ENCODE measurements at regions not wholly inside any gene's neighbourhood (a gene's known extent, or its start where the extent isn't known, plus 50 kb on each side); places are given as distances from the start of the nearest gene placed in this dataset.

DNA sequence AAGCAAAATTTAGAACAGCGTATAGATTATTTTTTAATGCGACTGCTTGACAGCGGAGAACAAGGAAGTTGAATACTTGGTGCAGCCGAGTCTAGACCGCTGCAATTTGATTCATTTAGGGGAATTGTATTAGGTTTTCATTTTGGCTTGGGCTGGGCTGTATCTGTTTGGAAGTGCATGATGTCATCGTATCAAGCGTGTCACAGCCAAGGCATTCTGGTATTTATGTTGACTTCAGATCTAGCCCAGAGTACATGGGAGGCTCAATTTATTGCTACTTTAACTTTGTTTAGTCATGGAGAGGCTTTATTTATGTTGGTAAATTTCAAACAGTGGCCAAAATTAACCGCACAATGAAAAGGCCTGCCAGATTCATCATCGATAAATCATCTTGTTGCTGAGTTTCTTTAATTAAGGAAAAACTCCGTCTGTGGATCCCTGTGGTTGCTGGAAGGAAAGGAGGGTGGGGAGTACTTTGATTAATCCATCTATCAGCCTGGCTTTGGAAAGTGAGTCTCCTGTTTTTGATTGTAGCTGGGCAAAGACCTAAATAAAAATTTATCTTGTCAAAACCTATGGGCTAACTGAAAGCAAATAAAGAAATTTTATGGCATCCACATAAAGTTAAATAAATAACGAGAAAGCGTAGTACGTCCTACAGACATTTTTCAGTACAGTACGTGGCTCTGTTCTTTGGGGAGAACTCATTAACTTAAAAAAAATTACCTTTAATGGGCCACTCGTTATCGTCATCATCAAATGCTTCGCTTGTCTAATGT lies 230.4 kb upstream of the SPRED2 start (continued):
- TF ChIP-seq, protein P1, sequence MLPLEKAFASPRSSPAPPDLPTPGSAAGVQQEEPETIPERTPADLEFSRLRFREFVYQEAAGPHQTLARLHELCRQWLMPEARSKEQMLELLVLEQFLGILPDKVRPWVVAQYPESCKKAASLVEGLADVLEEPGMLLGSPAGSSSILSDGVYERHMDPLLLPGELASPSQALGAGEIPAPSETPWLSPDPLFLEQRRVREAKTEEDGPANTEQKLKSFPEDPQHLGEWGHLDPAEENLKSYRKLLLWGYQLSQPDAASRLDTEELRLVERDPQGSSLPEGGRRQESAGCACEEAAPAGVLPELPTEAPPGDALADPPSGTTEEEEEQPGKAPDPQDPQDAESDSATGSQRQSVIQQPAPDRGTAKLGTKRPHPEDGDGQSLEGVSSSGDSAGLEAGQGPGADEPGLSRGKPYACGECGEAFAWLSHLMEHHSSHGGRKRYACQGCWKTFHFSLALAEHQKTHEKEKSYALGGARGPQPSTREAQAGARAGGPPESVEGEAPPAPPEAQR (tag by site-specific recombination; IDR thresholded peaks at IDR 0.05), result no peak
- TF ChIP-seq, protein P2, sequence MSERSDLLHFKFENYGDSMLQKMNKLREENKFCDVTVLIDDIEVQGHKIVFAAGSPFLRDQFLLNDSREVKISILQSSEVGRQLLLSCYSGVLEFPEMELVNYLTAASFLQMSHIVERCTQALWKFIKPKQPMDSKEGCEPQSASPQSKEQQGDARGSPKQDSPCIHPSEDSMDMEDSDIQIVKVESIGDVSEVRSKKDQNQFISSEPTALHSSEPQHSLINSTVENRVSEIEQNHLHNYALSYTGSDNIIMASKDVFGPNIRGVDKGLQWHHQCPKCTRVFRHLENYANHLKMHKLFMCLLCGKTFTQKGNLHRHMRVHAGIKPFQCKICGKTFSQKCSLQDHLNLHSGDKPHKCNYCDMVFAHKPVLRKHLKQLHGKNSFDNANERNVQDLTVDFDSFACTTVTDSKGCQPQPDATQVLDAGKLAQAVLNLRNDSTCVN (tag by site-specific recombination; optimal IDR thresholded peaks at IDR 0.05), result no peak
- TF ChIP-seq KLF10 (tag by site-specific recombination; IDR thresholded peaks at IDR 0.05) (peak; percentile 79), ZNF558 (tag by site-specific recombination; IDR thresholded peaks at IDR 0.05) (peak; percentile 37; the same call in 1 of the 2 replicates), FEZF1 (tag by site-specific recombination; IDR thresholded peaks at IDR 0.05) (peak; percentile 93), ZNF114 (tag by site-specific recombination; IDR thresholded peaks at IDR 0.05) (no peak), ZNF560 (tag by site-specific recombination; IDR thresholded peaks at IDR 0.05; ENCODE audit: borderline replicate concordance) (no peak), GLI4 (tag by site-specific recombination; IDR thresholded peaks at IDR 0.05) (no peak), ZNF521 (tag by site-specific recombination; IDR thresholded peaks at IDR 0.05) (no peak), ZNF155 (tag by site-specific recombination; IDR thresholded peaks at IDR 0.05) (no peak), HOXC10 (CRISPR knock-in tag; IDR thresholded peaks at IDR 0.05) (no peak), ZNF623 (tag by site-specific recombination; IDR thresholded peaks at IDR 0.05) (peak; percentile 12; the same call in 1 of the 2 replicates), ZNF433 (tag by site-specific recombination; IDR thresholded peaks at IDR 0.05; ENCODE audit: low read depth) (no peak), ZNF174 (tag by site-specific recombination; IDR thresholded peaks at IDR 0.05) (no peak), MYNN (tag by site-specific recombination; IDR thresholded peaks at IDR 0.05; ENCODE audit: borderline replicate concordance) (no peak), ZNF426 (tag by site-specific recombination; IDR thresholded peaks at IDR 0.05) (no peak), ZNF791 (tag by site-specific recombination; IDR thresholded peaks at IDR 0.05) (no peak), ZNF571 (tag by site-specific recombination; IDR thresholded peaks at IDR 0.05) (no peak), ZNF837 (tag by site-specific recombination; IDR thresholded peaks at IDR 0.05) (no peak), KLF9 (tag by site-specific recombination; IDR thresholded peaks at IDR 0.05; ENCODE audit: low read depth) (no peak), ZNF140 (tag by site-specific recombination; IDR thresholded peaks at IDR 0.05) (no peak), ZNF138 (tag by site-specific recombination; IDR thresholded peaks at IDR 0.05; ENCODE audit: borderline replicate concordance) (no peak), SCRT2 (tag by site-specific recombination; IDR thresholded peaks at IDR 0.05) (no peak)
- TF ChIP-seq, protein P3, sequence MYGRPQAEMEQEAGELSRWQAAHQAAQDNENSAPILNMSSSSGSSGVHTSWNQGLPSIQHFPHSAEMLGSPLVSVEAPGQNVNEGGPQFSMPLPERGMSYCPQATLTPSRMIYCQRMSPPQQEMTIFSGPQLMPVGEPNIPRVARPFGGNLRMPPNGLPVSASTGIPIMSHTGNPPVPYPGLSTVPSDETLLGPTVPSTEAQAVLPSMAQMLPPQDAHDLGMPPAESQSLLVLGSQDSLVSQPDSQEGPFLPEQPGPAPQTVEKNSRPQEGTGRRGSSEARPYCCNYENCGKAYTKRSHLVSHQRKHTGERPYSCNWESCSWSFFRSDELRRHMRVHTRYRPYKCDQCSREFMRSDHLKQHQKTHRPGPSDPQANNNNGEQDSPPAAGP (tag by site-specific recombination; IDR thresholded peaks at IDR 0.05), result peak; percentile 85
- TF ChIP-seq, protein P4, sequence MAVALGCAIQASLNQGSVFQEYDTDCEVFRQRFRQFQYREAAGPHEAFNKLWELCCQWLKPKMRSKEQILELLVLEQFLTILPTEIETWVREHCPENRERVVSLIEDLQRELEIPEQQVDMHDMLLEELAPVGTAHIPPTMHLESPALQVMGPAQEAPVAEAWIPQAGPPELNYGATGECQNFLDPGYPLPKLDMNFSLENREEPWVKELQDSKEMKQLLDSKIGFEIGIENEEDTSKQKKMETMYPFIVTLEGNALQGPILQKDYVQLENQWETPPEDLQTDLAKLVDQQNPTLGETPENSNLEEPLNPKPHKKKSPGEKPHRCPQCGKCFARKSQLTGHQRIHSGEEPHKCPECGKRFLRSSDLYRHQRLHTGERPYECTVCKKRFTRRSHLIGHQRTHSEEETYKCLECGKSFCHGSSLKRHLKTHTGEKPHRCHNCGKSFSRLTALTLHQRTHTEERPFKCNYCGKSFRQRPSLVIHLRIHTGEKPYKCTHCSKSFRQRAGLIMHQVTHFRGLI (tag by site-specific recombination; IDR thresholded peaks at IDR 0.05), result peak; percentile 72; the same call in 1 of the 2 replicates
- TF ChIP-seq, protein P5, sequence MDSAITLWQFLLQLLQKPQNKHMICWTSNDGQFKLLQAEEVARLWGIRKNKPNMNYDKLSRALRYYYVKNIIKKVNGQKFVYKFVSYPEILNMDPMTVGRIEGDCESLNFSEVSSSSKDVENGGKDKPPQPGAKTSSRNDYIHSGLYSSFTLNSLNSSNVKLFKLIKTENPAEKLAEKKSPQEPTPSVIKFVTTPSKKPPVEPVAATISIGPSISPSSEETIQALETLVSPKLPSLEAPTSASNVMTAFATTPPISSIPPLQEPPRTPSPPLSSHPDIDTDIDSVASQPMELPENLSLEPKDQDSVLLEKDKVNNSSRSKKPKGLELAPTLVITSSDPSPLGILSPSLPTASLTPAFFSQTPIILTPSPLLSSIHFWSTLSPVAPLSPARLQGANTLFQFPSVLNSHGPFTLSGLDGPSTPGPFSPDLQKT (IDR thresholded peaks at IDR 0.05; ENCODE audit: borderline replicate concordance, low read depth, low read length), result no peak
- TF ChIP-seq, protein P6, sequence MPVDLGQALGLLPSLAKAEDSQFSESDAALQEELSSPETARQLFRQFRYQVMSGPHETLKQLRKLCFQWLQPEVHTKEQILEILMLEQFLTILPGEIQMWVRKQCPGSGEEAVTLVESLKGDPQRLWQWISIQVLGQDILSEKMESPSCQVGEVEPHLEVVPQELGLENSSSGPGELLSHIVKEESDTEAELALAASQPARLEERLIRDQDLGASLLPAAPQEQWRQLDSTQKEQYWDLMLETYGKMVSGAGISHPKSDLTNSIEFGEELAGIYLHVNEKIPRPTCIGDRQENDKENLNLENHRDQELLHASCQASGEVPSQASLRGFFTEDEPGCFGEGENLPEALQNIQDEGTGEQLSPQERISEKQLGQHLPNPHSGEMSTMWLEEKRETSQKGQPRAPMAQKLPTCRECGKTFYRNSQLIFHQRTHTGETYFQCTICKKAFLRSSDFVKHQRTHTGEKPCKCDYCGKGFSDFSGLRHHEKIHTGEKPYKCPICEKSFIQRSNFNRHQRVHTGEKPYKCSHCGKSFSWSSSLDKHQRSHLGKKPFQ (tag by site-specific recombination; IDR thresholded peaks at IDR 0.05), result no peak
- TF ChIP-seq, protein P7, sequence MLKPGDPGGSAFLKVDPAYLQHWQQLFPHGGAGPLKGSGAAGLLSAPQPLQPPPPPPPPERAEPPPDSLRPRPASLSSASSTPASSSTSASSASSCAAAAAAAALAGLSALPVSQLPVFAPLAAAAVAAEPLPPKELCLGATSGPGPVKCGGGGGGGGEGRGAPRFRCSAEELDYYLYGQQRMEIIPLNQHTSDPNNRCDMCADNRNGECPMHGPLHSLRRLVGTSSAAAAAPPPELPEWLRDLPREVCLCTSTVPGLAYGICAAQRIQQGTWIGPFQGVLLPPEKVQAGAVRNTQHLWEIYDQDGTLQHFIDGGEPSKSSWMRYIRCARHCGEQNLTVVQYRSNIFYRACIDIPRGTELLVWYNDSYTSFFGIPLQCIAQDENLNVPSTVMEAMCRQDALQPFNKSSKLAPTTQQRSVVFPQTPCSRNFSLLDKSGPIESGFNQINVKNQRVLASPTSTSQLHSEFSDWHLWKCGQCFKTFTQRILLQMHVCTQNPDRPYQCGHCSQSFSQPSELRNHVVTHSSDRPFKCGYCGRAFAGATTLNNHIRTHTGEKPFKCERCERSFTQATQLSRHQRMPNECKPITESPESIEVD (tag by site-specific recombination; IDR thresholded peaks at IDR 0.05), result peak; percentile 94
- TF ChIP-seq, protein P8, sequence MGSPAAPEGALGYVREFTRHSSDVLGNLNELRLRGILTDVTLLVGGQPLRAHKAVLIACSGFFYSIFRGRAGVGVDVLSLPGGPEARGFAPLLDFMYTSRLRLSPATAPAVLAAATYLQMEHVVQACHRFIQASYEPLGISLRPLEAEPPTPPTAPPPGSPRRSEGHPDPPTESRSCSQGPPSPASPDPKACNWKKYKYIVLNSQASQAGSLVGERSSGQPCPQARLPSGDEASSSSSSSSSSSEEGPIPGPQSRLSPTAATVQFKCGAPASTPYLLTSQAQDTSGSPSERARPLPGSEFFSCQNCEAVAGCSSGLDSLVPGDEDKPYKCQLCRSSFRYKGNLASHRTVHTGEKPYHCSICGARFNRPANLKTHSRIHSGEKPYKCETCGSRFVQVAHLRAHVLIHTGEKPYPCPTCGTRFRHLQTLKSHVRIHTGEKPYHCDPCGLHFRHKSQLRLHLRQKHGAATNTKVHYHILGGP (tag by site-specific recombination; IDR thresholded peaks at IDR 0.05), result no peak
